PC-9 (cell line): ENCODE measurements at regions not wholly inside any gene's neighbourhood (a gene's known extent, or its start where the extent isn't known, plus 50 kb on each side); places are given as distances from the start of the nearest gene placed in this dataset.

ENCODE experiments used
- BruUV-seq: library from RNA; stranded (reverse); fragments of 400-500 nt; replicated peaks from 2 replicates; lab custom pipeline; 2021; lab: Mats Ljungman, UMichigan
- CTCF ChIA-PET: fragments of 300-600 bp; sonication (Branson Sonifier 250); formaldehyde crosslinking; loops from one replicate; lab custom pipeline; 2022; ENCODE audit warnings: antibody characterized with exemption; lab: Charles Lee
- POLR2A ChIA-PET: fragments of 300-600 bp; sonication (Branson Sonifier 250); formaldehyde crosslinking; loops from one replicate; lab custom pipeline; 2022; ENCODE audit warnings: antibody characterized with exemption; ENCODE audit not compliant: unreplicated experiment; lab: Charles Lee
- DNase-seq, 2 experiments: peaks; one replicate each; pipeline versions ENCODE4 v3.0.0 to v3.0.0-alpha.2; 2015 to 2022; ENCODE audit warnings: mixed read lengths in 1 of 2
- H2AFZ ChIP-seq: fragments of 200-600 bp; sonication (generic); 2 replicates; pipeline ENCODE4 v1.8.1; 2017; ENCODE audit warnings: antibody characterized with exemption
- H3F3A ChIP-seq: fragments of 200-600 bp; sonication (generic); 2 replicates; pipeline ENCODE4 v1.8.1; 2017; ENCODE audit warnings: antibody characterized with exemption, mild to moderate bottlenecking, low read depth; ENCODE audit not compliant: insufficient read depth
- H3K27ac ChIP-seq: fragments of 200-600 bp; sonication (generic); 2 replicates; pipeline ENCODE4 v1.6.1; 2016; ENCODE audit warnings: mixed run types
- H3K27me3 ChIP-seq: fragments of 200-600 bp; sonication (generic); 2 replicates; pipeline ENCODE4 v1.6.1; 2016; ENCODE audit warnings: low read depth, mixed run types; ENCODE audit not compliant: insufficient read depth
- H3K36me3 ChIP-seq: fragments of 200-600 bp; sonication (generic); 2 replicates; pipeline ENCODE4 v1.6.1; 2016; ENCODE audit warnings: low read depth, mixed run types
- H3K4me1 ChIP-seq: fragments of 200-600 bp; sonication (generic); replicated peaks from 2 replicates; pipeline ENCODE4 v1.6.1; 2016; ENCODE audit warnings: mixed run types; ENCODE audit not compliant: insufficient read depth
- H3K4me2 ChIP-seq: fragments of 200-600 bp; sonication (generic); 2 replicates; pipeline ENCODE4 v1.6.1; 2017; ENCODE audit warnings: mixed run types
- H3K4me3 ChIP-seq: fragments of 200-600 bp; sonication (generic); 2 replicates; pipeline ENCODE4 v1.6.1; 2016; ENCODE audit warnings: mixed run types
- H3K79me2 ChIP-seq: fragments of 200-600 bp; sonication (generic); 2 replicates; pipeline ENCODE4 v1.6.1; 2017; ENCODE audit warnings: low read depth, mixed run types
- H3K9me2 ChIP-seq: fragments of 200-600 bp; sonication (generic); 2 replicates; pipeline ENCODE4 v1.8.1; 2017; ENCODE audit warnings: mild to moderate bottlenecking; ENCODE audit not compliant: insufficient read depth
- H3K9me3 ChIP-seq: fragments of 200-600 bp; sonication (generic); 2 replicates; pipeline ENCODE4 v1.8.1; 2016; ENCODE audit warnings: low read depth; ENCODE audit not compliant: insufficient read depth
- H4K20me1 ChIP-seq: fragments of 200-600 bp; sonication (generic); 2 replicates; pipeline ENCODE4 v1.8.1; 2017; ENCODE audit not compliant: insufficient read depth
- EZH2 ChIP-seq: fragments of 200-600 bp; sonication (generic); IDR thresholded peaks from 2 replicates; pipeline ENCODE4 v1.8.0; 2017; ENCODE audit warnings: antibody characterized with exemption, low read depth
- intact Hi-C: fragments of 100-400 bp; cut with micrococcal nuclease; formaldehyde crosslinking; loops from one replicate; pipeline ENCODE4 v1.10.0; 2022; ENCODE audit not compliant: unreplicated experiment
- TF ChIP-seq, protein P1 (sequence below): fragments of 200-600 bp; sonication (generic); conservative IDR thresholded peaks from 2 replicates; pipeline ENCODE4 v1.6.1; 2017; ENCODE audit warnings: mixed run types, antibody characterized with exemption, mild to moderate bottlenecking, moderate library complexity

GRCh38 chr9:71393005-71393404 lies 271.6 kb upstream of the TRPM3 start:
- no peaks in the 10 kb centered on the region for H4K20me1 ChIP-seq
- no peaks in the 10 kb centered on the region for H3K9me2 ChIP-seq
- no peaks in the 10 kb centered on the region for H3K4me1 ChIP-seq
- no peaks in the 10 kb centered on the region for H3K79me2 ChIP-seq
- ChIA-PET POLR2A (no interaction called here), CTCF (no interaction called here)
- H3K4me2 ChIP-seq = no peak overlapping the region
- no peak for DNase-seq
- no peaks in the 10 kb centered on the region for H3K27me3 ChIP-seq
- intact Hi-C loops = no loop called here
- H2AFZ ChIP-seq = no peak overlapping the region
- H3K27ac ChIP-seq = no peak overlapping the region
- H3K9me3 ChIP-seq = no peaks in the 10 kb centered on the region
- no peaks in the 10 kb centered on the region for H3K36me3 ChIP-seq
- no peak overlapping the region for H3K4me3 ChIP-seq
- no TSS peak for BruUV-seq
- TF ChIP-seq, protein P1, sequence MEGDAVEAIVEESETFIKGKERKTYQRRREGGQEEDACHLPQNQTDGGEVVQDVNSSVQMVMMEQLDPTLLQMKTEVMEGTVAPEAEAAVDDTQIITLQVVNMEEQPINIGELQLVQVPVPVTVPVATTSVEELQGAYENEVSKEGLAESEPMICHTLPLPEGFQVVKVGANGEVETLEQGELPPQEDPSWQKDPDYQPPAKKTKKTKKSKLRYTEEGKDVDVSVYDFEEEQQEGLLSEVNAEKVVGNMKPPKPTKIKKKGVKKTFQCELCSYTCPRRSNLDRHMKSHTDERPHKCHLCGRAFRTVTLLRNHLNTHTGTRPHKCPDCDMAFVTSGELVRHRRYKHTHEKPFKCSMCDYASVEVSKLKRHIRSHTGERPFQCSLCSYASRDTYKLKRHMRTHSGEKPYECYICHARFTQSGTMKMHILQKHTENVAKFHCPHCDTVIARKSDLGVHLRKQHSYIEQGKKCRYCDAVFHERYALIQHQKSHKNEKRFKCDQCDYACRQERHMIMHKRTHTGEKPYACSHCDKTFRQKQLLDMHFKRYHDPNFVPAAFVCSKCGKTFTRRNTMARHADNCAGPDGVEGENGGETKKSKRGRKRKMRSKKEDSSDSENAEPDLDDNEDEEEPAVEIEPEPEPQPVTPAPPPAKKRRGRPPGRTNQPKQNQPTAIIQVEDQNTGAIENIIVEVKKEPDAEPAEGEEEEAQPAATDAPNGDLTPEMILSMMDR = no peak
- no peak for TF ChIP-seq EZH2
- H3F3A ChIP-seq = no peaks in the 10 kb centered on the region

DNA sequence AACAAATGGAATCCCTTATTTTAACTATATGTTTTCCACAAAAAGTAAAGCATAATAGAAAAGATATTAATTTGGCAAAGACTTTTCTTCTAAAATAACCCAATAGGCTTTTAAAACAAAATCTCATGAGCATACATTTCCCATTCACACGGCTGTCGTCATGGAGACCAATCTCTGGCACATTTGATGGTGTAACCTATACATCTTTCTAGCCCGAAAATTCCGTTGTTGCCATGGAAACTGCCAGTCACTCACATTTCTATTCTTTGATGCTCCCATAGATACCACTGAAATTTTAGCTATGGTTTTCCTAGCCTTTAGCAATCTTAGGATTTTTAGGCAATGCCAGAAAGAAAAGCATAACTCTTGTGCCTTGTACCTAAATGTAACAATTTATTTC lies 262.9 kb upstream of the TRPM3 start:
- no peaks in the 10 kb centered on the region for H3K36me3 ChIP-seq
- H3K27ac ChIP-seq = no peak overlapping the region
- TF ChIP-seq EZH2 = no peak
- TF ChIP-seq, protein P1 = no peak
- BruUV-seq = no TSS peak
- DNase-seq = no peak
- H3K9me3 ChIP-seq = no peaks in the 10 kb centered on the region
- no peaks in the 10 kb centered on the region for H3K4me1 ChIP-seq
- no peak overlapping the region for H2AFZ ChIP-seq
- no peaks in the 10 kb centered on the region for H3F3A ChIP-seq
- H3K79me2 ChIP-seq = no peaks in the 10 kb centered on the region
- no peak overlapping the region for H3K4me3 ChIP-seq
- no peaks in the 10 kb centered on the region for H3K27me3 ChIP-seq
- intact Hi-C loops = no loop called here
- H3K9me2 ChIP-seq = no peaks in the 10 kb centered on the region; the same call in 1 of the 2 replicates
- H4K20me1 ChIP-seq = no peaks in the 10 kb centered on the region
- CTCF ChIA-PET = no interaction called here
- POLR2A ChIA-PET = no interaction called here
- no peak overlapping the region for H3K4me2 ChIP-seq

DNA sequence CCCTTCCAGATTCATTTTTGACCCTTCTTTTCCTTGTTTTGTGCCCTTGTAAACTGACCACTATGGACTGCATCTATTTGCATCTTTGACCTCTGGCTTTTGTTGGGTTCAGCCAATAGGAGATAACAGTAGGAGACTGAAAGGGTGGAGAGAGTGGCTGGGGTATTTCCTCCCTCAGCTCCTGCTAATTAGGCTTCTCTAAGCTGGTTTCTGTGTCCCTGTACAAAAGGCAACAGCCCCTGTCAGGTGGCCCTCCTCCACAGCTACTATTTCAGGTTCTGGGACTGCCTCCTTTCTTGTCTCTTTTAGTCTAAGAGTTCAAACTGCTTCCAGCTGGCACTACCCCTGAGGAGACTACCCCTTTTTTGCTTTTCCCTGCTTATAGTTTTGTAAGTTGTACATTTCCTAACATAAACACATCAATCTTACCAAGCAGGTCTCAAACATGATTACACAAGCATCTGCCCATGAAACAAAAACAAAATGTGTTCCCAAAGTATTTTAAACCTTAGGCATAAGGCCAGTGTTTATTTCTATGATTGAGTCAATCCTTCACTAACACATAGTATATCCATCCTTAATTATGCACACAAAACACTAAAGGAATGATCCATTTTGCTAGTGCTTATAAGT lies 262.0 kb upstream of the TRPM3 start:
- H4K20me1 ChIP-seq = no peaks in the 10 kb centered on the region
- H3K27me3 ChIP-seq = no peaks in the 10 kb centered on the region
- intact Hi-C loops = no loop called here
- H3K9me2 ChIP-seq = no peaks in the 10 kb centered on the region; the same call in 1 of the 2 replicates
- DNase-seq = no peak
- H3K4me3 ChIP-seq = no peak overlapping the region
- no TSS peak for BruUV-seq
- POLR2A ChIA-PET = no interaction called here
- no peaks in the 10 kb centered on the region for H3K79me2 ChIP-seq
- no peak overlapping the region for H3K4me2 ChIP-seq
- no peak overlapping the region for H2AFZ ChIP-seq
- CTCF ChIA-PET = no interaction called here
- no peaks in the 10 kb centered on the region for H3K36me3 ChIP-seq
- no peaks in the 10 kb centered on the region for H3K9me3 ChIP-seq
- no peaks in the 10 kb centered on the region for H3K4me1 ChIP-seq
- TF ChIP-seq, protein P1 = no peak
- TF ChIP-seq EZH2 = no peak
- no peaks in the 10 kb centered on the region for H3F3A ChIP-seq
- no peak overlapping the region for H3K27ac ChIP-seq
